ENCODE measurements at regions not wholly inside any gene's neighbourhood (a gene's known extent, or its start where the extent isn't known, plus 50 kb on each side); places are given as distances from the start of the nearest gene placed in this dataset.

DNA sequence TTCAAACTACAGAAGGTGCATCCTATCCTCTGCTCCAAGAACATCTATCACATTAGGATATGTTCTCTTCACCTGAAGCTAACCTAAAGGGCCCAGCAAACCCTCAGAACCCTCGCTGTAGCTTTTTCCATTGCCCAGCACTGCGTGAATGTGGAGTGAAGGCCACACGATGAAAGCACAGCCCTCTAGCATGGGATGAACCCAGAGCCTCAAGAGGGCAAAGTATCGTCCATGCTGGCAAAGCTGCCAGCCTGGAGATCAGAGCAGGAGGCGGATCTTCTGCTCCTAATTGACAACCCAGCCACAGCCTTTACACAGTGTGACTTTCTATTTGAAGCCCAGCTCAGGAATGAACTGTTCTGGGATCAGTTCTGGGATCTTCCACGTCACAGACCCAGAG lies 65.1 kb upstream of the USP47 start:
- TF ChIP-seq MYC (IDR thresholded peaks at IDR 0.05; ENCODE audit: low read depth, low read length): no peak
- TF ChIP-seq, protein P1, sequence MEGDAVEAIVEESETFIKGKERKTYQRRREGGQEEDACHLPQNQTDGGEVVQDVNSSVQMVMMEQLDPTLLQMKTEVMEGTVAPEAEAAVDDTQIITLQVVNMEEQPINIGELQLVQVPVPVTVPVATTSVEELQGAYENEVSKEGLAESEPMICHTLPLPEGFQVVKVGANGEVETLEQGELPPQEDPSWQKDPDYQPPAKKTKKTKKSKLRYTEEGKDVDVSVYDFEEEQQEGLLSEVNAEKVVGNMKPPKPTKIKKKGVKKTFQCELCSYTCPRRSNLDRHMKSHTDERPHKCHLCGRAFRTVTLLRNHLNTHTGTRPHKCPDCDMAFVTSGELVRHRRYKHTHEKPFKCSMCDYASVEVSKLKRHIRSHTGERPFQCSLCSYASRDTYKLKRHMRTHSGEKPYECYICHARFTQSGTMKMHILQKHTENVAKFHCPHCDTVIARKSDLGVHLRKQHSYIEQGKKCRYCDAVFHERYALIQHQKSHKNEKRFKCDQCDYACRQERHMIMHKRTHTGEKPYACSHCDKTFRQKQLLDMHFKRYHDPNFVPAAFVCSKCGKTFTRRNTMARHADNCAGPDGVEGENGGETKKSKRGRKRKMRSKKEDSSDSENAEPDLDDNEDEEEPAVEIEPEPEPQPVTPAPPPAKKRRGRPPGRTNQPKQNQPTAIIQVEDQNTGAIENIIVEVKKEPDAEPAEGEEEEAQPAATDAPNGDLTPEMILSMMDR (IDR thresholded peaks at IDR 0.05; ENCODE audit: extremely low read depth in 1 of 2, insufficient read depth in 1 of 2, low read depth in 1 of 2, low read length in 2 of 2): no peak
- TF ChIP-seq EZH2 (IDR thresholded peaks at IDR 0.05; ENCODE audit: borderline replicate concordance, low read depth, low read length, severe bottlenecking): no peak
- no peak for TF ChIP-seq FOS (IDR thresholded peaks at IDR 0.05; ENCODE audit: borderline replicate concordance, insufficient read depth, low read length)
- no peak for TF ChIP-seq POLR2AphosphoS5 (IDR thresholded peaks at IDR 0.05; ENCODE audit: insufficient read depth, low read depth, low read length)
- no peak for TF ChIP-seq JUN (IDR thresholded peaks at IDR 0.05; ENCODE audit: borderline replicate concordance, insufficient read depth, insufficient read length, low read depth)
- TF ChIP-seq, protein P2, sequence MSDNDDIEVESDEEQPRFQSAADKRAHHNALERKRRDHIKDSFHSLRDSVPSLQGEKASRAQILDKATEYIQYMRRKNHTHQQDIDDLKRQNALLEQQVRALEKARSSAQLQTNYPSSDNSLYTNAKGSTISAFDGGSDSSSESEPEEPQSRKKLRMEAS (IDR thresholded peaks at IDR 0.05; ENCODE audit: insufficient read depth, insufficient read length): no peak
- TF ChIP-seq POLR2A (IDR thresholded peaks at IDR 0.05; ENCODE audit: low read depth, low read length): no peak

All from endothelial cell of umbilical vein (primary cell).